NCI-H82 (cell line): ENCODE measurements at regions not wholly inside any gene's neighbourhood (a gene's known extent, or its start where the extent isn't known, plus 50 kb on each side); places are given as distances from the start of the nearest gene placed in this dataset.
"Not testable (repeated sequence)": the region's sequence is repeated elsewhere in the genome, so short reads cannot be mapped to it uniquely, and the experiment has no call there.

Experiments used
- DNase-seq: peaks from one replicate; lab custom pipeline; 2025; lab: John Stamatoyannopoulos, UW

DNA sequence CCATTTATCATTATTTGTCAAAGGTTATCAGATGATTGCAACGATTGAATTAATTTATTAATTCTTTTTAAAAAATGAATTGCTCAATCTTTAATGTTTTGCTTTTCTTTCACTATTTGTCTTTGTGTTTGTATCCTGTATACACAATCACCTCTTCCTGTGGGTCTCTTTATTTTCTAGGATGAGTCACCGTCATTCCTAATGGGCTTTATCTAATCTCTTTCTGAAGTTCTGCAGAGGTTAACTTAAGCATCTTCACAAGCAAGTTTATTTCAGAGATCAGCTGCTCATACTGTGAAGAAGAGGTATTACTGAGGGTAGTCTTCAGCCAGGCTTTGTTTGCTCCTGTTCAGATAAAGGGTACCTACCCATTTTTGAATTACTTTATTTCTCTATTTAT lies 323.9 kb downstream of the NNT start:
- peak; percentile 3 for DNase-seq

- DNase-seq: no peak
These were observed 317.4 kb downstream of the NNT start for GRCh38 chr5:43920422-43920821.

DNA sequence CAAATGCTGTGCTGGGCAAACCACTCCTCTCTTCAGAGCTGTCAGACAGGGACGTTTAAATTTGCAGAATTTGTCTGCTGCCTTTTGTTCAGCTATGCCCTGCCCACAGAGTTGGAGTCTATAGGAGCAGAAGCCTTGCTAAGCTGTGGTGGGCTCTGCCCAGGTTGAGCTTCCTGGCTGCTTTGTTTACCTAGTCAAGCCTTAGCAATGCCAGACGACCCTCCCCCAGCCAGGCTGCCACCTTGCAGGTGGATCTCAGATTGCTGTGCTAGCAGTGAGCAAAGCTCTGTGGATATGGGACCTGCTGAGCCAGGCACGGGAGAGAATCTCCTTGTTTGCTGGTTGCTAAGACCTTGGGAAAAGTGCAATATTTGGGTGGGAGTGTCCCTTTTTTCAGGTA lies 314.9 kb downstream of the NNT start:
- DNase-seq: no peak

DNA sequence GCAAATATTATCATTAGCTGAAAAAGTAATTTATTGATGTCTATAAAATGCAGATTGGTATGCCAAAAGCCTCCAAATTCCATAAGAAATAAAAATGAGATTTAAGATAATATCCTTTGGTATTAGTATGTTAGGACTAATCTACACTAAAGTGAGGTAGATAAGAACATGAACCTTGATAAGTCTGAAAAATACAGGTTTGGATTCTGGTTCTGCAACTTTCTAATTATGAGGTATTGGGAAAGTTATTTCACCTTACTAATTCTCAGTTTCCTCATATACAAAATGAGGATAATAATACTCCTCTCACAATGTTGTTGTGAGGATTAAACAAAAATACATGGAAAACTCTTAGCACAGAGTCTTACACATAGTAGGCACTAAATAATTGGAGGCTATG lies 300.1 kb downstream of the NNT start:
- DNase-seq: no peak

GRCh38 chr5:43900974-43901373 lies 298.0 kb downstream of the NNT start:
- DNase-seq: no peak

DNA sequence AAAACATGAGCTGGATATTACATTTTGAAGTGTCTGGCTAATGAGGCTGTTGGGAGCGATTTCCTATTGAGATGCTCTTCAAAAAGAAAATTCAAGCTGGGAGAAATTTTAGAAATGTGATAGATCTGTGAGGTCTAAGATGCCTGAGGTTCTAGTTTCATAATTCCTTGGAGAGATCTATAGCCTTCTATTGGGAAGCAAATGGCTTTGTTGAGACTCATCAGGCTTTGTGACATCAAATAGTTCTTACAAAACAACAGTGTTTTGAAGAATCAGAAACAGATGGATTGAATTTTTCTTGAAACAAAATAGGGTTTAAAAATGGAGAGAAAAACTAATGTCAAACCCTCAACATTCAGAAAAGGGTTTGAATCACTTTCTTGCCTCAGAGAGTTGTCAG lies 292.9 kb downstream of the NNT start:
- no peak for DNase-seq

DNA sequence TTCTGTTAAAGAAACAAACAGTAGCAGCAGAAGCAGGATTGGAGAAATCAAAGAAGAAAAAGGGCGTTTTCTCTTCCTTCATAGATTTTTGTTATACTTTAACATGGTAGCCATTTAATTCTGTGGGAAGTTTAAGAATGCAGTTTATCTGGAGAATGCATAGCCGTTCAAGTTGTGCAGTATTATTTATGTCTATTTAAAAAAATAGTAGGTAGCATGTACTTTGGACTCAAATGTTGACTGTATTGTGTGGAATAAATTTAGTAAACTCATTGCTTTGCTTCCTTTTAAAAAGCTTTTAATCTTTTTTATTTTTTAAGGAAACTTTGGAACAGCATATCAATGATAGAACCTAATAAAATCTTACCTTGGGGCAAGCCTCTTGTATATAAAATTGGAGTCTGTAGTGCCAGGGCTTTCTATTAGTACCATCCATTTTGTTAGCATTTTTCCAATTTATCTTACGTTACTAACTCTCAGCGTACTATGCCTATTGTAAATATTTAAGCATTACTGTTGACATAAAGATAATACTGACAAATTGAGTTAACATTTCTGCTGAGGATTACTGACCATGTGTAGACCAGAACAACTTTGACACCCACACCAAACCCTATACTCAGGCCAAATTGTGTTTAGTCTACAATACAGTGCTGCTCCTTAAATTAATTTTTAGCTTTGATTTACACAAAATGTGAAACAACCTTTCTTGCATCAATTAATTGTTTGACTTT lies 291.1 kb downstream of the NNT start:
- DNase-seq: no peak

DNA sequence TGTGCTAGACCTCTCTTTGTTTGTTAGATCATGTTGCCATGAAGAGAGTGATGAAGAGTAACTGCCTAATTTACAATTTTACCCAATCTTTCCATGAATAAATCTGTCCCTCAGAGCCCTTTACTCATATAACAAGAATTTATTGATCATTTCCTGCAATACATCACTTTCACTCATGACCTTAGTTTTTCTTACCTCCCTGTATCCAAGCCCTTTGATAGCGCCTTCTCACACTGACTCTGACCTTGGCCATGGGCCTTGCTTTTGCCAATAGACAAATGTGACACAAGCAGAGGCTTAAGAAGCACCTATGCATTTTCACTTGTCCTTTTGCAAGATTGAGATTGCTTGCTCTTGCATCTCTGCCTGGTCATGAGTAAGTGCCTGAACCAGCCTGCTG lies 288.1 kb downstream of the NNT start:
- no peak for DNase-seq

DNA sequence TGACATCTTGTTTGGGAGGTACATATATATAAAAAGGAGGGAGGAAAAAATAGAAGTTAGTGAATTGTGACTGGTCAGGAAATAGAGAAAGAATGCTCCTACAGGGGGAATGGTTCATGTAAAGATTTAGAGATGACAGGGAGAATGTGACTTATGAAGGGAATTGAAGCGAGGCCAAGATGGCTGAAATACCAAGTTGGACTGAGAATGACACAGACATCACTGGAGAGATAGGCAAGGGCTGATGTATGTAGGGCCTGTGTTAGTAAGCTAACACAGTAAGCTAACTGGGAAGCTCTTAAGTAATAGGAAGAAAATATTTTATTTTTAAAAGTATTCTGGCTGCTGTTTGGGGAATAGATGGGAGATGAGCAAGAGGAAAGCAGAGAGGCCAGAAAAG lies 286.3 kb downstream of the NNT start:
- no peak for DNase-seq

DNA sequence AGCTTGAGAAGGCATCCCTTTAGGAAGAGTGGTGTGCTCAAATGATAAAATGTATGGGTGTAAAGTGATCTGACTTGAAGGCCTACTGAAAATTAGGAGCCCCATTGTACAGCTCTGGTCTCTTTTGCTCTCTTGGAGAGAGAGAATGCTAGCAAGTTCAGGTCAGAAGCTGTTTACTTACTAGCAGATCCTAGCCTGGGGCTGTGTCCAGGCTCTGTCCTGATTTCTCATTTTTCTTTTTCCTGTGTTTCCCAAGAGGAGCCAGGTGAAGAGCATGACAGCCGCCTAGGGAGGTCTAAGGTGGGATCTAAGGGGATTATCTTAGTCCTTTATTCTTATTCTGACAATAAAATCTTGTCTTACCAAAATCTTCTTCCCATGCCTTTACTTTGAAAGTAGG lies 272.8 kb downstream of the NNT start:
- DNase-seq: no peak

DNA sequence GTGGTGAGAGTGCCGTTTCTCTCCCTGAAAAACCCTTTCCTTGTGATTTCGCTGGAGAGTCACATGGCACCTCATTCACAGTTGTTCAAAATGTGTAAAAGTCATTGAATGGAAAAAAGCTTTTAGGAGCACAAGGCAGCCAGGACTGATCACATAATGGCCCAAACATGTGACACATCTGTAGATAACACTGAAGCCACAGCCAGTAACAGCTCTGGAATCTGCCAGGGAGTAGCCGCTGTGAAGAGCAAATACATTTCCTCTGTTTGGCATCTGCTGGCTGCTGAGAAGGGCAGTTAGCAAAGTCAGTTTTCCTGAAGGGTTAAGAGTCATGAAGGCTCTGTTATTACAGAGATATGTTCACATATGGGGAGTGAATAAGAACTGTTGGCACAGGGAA lies 271.8 kb downstream of the NNT start:
- DNase-seq: no peak

GRCh38 chr5:43873791-43874190 lies 270.8 kb downstream of the NNT start:
- no peak for DNase-seq

- no peak for DNase-seq
These were observed 256.3 kb downstream of the NNT start for GRCh38 chr5:43859309-43859708.

- DNase-seq: no peak
These were observed 252.5 kb downstream of the NNT start for GRCh38 chr5:43855452-43855851.

DNA sequence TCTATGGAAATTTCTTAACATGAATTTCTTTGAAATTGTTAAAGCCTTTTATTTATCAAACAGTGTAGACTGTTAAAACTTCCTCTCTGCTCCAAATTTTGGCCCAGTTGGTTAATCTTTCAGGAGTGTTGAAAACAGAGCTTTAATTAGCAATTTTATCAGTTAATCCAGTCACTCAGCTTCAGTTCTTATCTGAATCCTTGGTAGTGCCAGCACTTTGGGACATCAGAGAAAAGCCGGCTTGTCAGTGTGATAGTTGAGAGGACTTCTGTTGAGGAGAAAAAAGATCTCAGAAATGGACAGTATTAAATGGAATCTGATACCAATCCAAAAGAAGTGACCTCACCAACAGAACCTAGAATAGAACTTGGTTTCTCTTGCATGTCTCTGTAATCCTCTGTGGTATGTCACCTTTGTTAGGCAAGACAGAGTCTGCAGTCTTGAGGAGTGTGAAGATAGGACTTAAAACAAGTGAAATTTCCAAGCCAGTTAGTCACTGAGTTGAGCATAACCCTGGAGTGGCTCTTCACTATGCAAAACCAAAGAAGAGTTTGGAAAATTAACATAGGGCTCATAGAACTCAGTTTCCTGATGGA lies 251.8 kb downstream of the NNT start:
- peak; percentile 5 for DNase-seq

GRCh38 chr5:43852279-43852678 lies 249.3 kb downstream of the NNT start:
- no peak for DNase-seq

DNA sequence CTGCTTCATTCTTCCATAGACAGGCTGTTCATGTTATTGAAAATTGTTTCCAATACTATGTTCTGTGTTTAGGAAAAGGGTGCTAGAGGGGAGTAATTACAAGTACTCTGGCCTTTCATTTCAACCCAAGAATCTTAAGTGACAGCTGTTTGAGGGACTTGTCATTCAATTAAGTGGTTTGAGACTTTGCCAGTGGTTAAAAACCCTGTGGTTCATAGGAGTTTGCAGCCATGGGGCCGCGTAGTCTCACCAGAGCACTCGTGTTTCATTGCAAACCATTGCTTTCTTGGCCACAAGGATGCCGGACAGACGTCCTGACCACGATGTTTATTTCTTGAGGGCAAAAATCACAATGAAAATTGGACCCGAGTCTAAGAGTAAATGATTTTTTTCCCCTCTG lies 248.8 kb downstream of the NNT start:
- peak; percentile 79 for DNase-seq

DNA sequence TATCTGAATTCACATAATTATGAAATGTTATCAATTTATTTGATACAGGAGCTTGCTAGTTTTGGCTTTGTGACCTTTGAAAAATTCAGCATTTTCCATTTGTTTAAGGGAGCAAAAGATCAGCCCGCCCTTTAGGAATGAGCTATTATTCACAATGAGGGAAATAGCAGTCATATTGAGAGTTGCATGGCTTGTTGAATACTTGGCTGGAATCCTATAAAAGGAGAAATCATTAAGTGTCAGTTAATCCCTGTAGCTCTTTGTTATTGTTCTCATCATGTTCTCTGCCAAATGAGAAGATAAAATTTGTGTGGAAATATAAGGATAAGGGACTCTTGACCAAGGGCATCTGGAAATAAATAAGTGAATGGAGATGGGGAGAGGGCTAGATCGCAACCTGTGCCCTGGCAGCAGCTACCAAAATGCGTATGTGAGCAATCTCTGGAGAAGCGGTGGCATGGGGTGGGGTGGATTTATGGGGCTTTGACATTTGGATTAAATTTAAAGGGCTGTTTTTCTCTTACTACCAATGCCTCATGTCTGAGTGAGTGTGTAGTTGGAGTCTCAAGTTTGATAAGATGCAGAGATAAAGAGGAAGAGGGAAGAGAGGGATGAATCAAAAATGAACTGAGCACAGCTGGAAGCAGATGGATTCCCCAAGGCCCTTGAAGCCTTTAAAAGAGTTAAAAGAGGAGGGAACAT lies 237.6 kb downstream of the NNT start:
- DNase-seq: no peak

GRCh38 chr5:43839218-43839617 lies 236.2 kb downstream of the NNT start:
- no peak for DNase-seq

DNA sequence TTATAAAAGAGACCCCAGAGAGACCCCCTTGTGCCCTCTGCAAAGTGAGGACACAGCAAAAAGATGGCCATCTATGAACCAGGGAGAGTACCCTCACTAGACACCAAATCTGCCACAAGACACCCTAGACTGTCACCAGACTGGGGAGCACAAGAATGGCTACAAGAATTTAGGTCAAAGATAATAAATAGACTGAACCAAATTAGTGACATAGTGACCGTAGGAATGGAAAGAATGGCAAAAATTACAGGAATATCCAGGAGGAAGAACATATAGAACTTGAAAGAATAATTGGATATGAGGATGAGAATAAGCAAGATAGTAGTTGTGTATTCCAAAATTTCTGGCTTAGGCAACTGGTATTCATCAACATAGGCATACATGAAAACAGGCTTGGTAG lies 235.0 kb downstream of the NNT start:
- DNase-seq: no peak

DNA sequence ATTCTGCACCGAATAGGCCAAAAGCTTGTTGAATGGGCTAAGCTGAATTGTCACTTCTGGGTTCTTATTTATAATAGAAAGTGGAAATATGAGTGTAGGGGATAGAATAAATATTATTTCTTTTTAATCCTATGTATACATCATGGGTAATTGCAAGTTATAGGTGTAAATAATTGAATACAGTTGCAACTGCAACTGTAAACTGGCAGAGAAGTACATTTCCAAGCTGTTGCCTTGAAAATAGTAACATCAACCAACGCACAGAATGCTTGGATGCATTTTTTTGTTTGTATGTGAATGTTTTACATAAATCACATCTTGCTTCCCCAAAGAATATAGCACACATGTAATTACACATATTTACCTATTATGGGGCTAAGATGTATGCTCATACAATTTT lies 234.1 kb downstream of the NNT start:
- no peak for DNase-seq

GRCh38 chr5:43833961-43834360 lies 231.0 kb downstream of the NNT start:
- no peak for DNase-seq

DNA sequence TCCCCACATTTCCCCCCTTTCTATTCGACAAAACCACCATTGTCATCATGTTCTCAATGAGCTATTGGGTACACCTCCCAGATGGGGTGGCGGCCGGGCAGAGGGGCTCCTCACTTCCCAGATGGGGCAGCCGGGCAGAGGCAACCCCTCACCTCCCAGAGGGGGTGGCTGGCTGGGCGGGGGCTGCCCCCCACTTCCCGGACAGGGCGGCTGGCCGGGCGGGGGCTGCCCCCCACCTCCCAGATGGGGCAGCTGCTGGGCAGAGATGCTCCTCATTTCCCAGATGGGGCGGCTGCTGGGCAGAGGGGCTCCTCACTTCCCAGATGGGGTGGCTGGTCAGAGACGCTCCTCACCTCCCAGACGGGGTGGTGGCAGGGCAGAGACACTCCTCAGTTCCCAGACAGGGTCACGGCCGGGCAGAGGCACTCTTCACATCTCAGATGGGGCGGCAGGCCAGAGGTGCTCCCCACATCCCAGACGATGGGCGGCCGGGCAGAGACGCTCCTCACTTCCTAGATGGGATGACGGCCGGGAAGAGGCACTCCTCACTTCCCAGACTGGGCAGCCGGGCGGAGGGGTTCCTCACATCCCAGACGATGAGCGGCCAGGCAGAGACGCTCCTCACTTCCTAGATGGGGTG lies 221.5 kb downstream of the NNT start:
- not testable (repeated sequence) for DNase-seq
